ENCODE measurements at regions not wholly inside any gene's neighbourhood (a gene's known extent, or its start where the extent isn't known, plus 50 kb on each side); places are given as distances from the start of the nearest gene placed in this dataset.

GRCh38 chr13:22644941-22645340, 535.8 kb upstream of the SGCG start:
- no peaks in the 10 kb centered on the region for H3K9me3 ChIP-seq
- in situ Hi-C loops (cut with MboI; ENCODE audit: low sequenced_read_pairs in 4 of 4), result no loop called here

GRCh38 chr13:22647156-22647850, 533.5 kb upstream of the SGCG start:
- Histone ChIP-seq H3K9me3 (no peaks in the 10 kb centered on the region), H3K27ac (no peak overlapping the region), H3K4me3 (no peak overlapping the region), H3K36me3 (no peaks in the 10 kb centered on the region), H3K4me1 (no peaks in the 10 kb centered on the region), H3K27me3 (no peaks in the 10 kb centered on the region)
- in situ Hi-C loops (cut with MboI; ENCODE audit: low sequenced_read_pairs in 4 of 4) (no loop called here), intact Hi-C loops (cut with DNase I; ENCODE audit: low total_unique reads) (no loop called here)
- TF ChIP-seq CTCF (IDR thresholded peaks at IDR 0.05 in 4 of 5, conservative IDR thresholded peaks at IDR 0.05 in 1 of 5) (no peak), POLR2A (IDR thresholded peaks at IDR 0.05) (no peak)
- DNase-seq, result no peak
- no peak for ATAC-seq

More at GRCh38 chr13:22644941-22645340, 535.8 kb upstream of the SGCG start:
- ATAC-seq (no peak), DNase-seq (no peak)
- Histone ChIP-seq H3K4me3 (no peak overlapping the region), H3K4me1 (no peaks in the 10 kb centered on the region), H3K27me3 (no peaks in the 10 kb centered on the region), H3K27ac (no peak overlapping the region), H3K36me3 (no peaks in the 10 kb centered on the region)
- TF ChIP-seq CTCF (IDR thresholded peaks at IDR 0.05 in 4 of 5, conservative IDR thresholded peaks at IDR 0.05 in 1 of 5) (no peak), POLR2A (IDR thresholded peaks at IDR 0.05) (no peak)
- intact Hi-C loops (cut with DNase I; ENCODE audit: low total_unique reads), result no loop called here

- intact Hi-C loops (cut with DNase I; ENCODE audit: low total_unique reads) (no loop called here), in situ Hi-C loops (cut with MboI; ENCODE audit: low sequenced_read_pairs in 4 of 4) (no loop called here)
- no peaks in the 10 kb centered on the region for H3K27me3 ChIP-seq
- TF ChIP-seq POLR2A (IDR thresholded peaks at IDR 0.05) (no peak), CTCF (IDR thresholded peaks at IDR 0.05 in 4 of 5, conservative IDR thresholded peaks at IDR 0.05 in 1 of 5) (no peak)
- no peaks in the 10 kb centered on the region for H3K9me3 ChIP-seq
- H3K27ac ChIP-seq, result no peak overlapping the region
- DNase-seq (no peak), ATAC-seq (no peak)
- H3K36me3 ChIP-seq, result no peaks in the 10 kb centered on the region
- no peak overlapping the region for H3K4me3 ChIP-seq
- H3K4me1 ChIP-seq, result no peaks in the 10 kb centered on the region
These were observed 532.4 kb upstream of the SGCG start for GRCh38 chr13:22648320-22648801.

GRCh38 chr13:22652796-22653195, 528.0 kb upstream of the SGCG start:
- in situ Hi-C loops (cut with MboI; ENCODE audit: low sequenced_read_pairs in 4 of 4) (no loop called here), intact Hi-C loops (cut with DNase I; ENCODE audit: low total_unique reads) (no loop called here)
- Histone ChIP-seq H3K27ac (no peak overlapping the region), H3K27me3 (no peaks in the 10 kb centered on the region), H3K4me1 (no peaks in the 10 kb centered on the region), H3K9me3 (no peaks in the 10 kb centered on the region), H3K4me3 (no peak overlapping the region), H3K36me3 (no peaks in the 10 kb centered on the region)
- TF ChIP-seq CTCF (IDR thresholded peaks at IDR 0.05 in 4 of 5, conservative IDR thresholded peaks at IDR 0.05 in 1 of 5), result no peak
- TF ChIP-seq POLR2A (IDR thresholded peaks at IDR 0.05), result no peak
- DNase-seq (no peak), ATAC-seq (no peak)

- TF ChIP-seq POLR2A (IDR thresholded peaks at IDR 0.05) (no peak), CTCF (IDR thresholded peaks at IDR 0.05 in 4 of 5, conservative IDR thresholded peaks at IDR 0.05 in 1 of 5) (no peak)
- ATAC-seq, result no peak
These were observed 526.9 kb upstream of the SGCG start for GRCh38 chr13:22653866-22654265.

More at GRCh38 chr13:22653866-22654265, 526.9 kb upstream of the SGCG start:
- no peak for DNase-seq
- no peaks in the 10 kb centered on the region for H3K4me1 ChIP-seq
- intact Hi-C loops (cut with DNase I; ENCODE audit: low total_unique reads), result no loop called here
- no peaks in the 10 kb centered on the region for H3K36me3 ChIP-seq
- H3K4me3 ChIP-seq, result no peak overlapping the region
- H3K9me3 ChIP-seq, result no peaks in the 10 kb centered on the region
- H3K27me3 ChIP-seq, result no peaks in the 10 kb centered on the region
- in situ Hi-C loops (cut with MboI; ENCODE audit: low sequenced_read_pairs in 4 of 4), result no loop called here
- no peak overlapping the region for H3K27ac ChIP-seq

Data from gastrocnemius medialis (tissue), 4 donors.